Keratinocyte (primary cell): ENCODE measurements at regions not wholly inside any gene's neighbourhood (a gene's known extent, or its start where the extent isn't known, plus 50 kb on each side); places are given as distances from the start of the nearest gene placed in this dataset.

Experiments
- DNase-seq: peaks from one replicate; pipeline ENCODE4 v3.0.0-alpha.2; 2011; ENCODE audit warnings: low read depth, missing footprints, low spot score
- FAIRE-seq: peaks from 2 replicates; lab custom pipeline; 2011; peaks lifted over from hg19 to GRCh38; lab: Jason Lieb, UNC
- H2AFZ ChIP-seq: 2 replicates; pipeline ENCODE4 v1.6.0; 2012; ENCODE audit warnings: low read length, control low read depth, inconsistent platforms; ENCODE audit not compliant: control insufficient read depth
- H3K27ac ChIP-seq: 2 replicates; pipeline ENCODE4 v1.5.1; 2011; ENCODE audit warnings: low read length; ENCODE audit not compliant: control insufficient read depth, insufficient read depth
- H3K27me3 ChIP-seq: 3 replicates; pipeline ENCODE4 v1.6.0; 2011; ENCODE audit warnings: low read length; ENCODE audit not compliant: control insufficient read depth, insufficient read depth; ENCODE audit errors: extremely low read depth
- H3K36me3 ChIP-seq, 2 experiments: 2 replicates in 1 of 2; 3 replicates in 1 of 2; pipeline ENCODE4 v1.5.1; 2011; ENCODE audit warnings: low read length in 2 of 2, mild to moderate bottlenecking in 1 of 2; ENCODE audit not compliant: control insufficient read depth in 2 of 2, insufficient read depth in 2 of 2; ENCODE audit errors: extremely low read depth in 1 of 2
- H3K4me1 ChIP-seq: 3 replicates; pipeline ENCODE4 v1.5.1; 2011; ENCODE audit warnings: low read length; ENCODE audit not compliant: control insufficient read depth, insufficient read depth; ENCODE audit errors: extremely low read depth
- H3K4me2 ChIP-seq: 3 replicates; pipeline ENCODE4 v1.6.0; 2011; ENCODE audit warnings: low read depth, low read length; ENCODE audit not compliant: control insufficient read depth, insufficient read depth; ENCODE audit errors: extremely low read depth
- H3K4me3 ChIP-seq, 3 experiments: fragments of 200-600 bp in 1 of 3; sonication (generic) in 1 of 3; 2 replicates in 2 of 3; 3 replicates in 1 of 3; pipeline ENCODE4 v1.5.1; 2011 to 2016; ENCODE audit warnings: low read length in 3 of 3, mild to moderate bottlenecking in 3 of 3, control low read depth in 2 of 3, inconsistent platforms in 1 of 3, low read depth in 1 of 3, mixed read lengths in 1 of 3, mixed run types in 1 of 3, moderate library complexity in 1 of 3; ENCODE audit not compliant: control insufficient read depth in 2 of 3, insufficient read depth in 2 of 3; ENCODE audit errors: extremely low read depth in 1 of 3
- H3K79me2 ChIP-seq: 2 replicates; pipeline ENCODE4 v1.6.0; 2012; ENCODE audit warnings: low read length; ENCODE audit not compliant: control insufficient read depth, insufficient read depth
- H3K9ac ChIP-seq: 3 replicates; pipeline ENCODE4 v1.6.0; 2011; ENCODE audit warnings: low read length; ENCODE audit not compliant: control insufficient read depth, insufficient read depth; ENCODE audit errors: extremely low read depth
- H3K9me1 ChIP-seq: 3 replicates; pipeline ENCODE4 v1.6.0; 2011; ENCODE audit warnings: low read length; ENCODE audit not compliant: control insufficient read depth, insufficient read depth; ENCODE audit errors: extremely low read depth
- H3K9me3 ChIP-seq: 2 replicates; pipeline ENCODE4 v1.5.1; 2012; ENCODE audit warnings: low read depth, low read length; ENCODE audit not compliant: control insufficient read depth
- H4K20me1 ChIP-seq: 3 replicates; pipeline ENCODE4 v1.6.0; 2011; ENCODE audit warnings: low read length; ENCODE audit not compliant: control insufficient read depth, insufficient read depth; ENCODE audit errors: extremely low read depth
- EZH2 ChIP-seq: IDR thresholded peaks from one replicate; pipeline ENCODE4 v1.6.1; 2012; ENCODE audit warnings: inconsistent platforms, mild to moderate bottlenecking, low read length, moderate library complexity
- dilution Hi-C: fragments of 300-500 bp; cut with MboI; formaldehyde crosslinking; loops from one replicate; pipeline ENCODE4 v1.7.0; 2020; ENCODE audit warnings: low sequenced_read_pairs; ENCODE audit not compliant: extremely low pct_ligation_motif_present
- TF ChIP-seq, protein P1 (sequence below), 3 experiments: IDR thresholded peaks in 1 of 3; conservative IDR thresholded peaks in 1 of 3; optimal IDR thresholded peaks in 1 of 3; 2 replicates in 2 of 3; 3 replicates in 1 of 3; pipeline versions ENCODE3 to v1.5.1; 2011; ENCODE audit warnings: low read length in 3 of 3, mild to moderate bottlenecking in 3 of 3, moderate library complexity in 2 of 3, control low read depth in 1 of 3, inconsistent platforms in 1 of 3; ENCODE audit not compliant: insufficient read depth in 2 of 3; ENCODE audit errors: extremely low read depth in 1 of 3

- dilution Hi-C loops, result no loop called here
- Histone ChIP-seq H3K9me1 (no peaks in the 10 kb centered on the region), H3K9ac (no peak overlapping the region), H3K4me3 (no peak overlapping the region), H2AFZ (no peak overlapping the region), H3K79me2 (no peaks in the 10 kb centered on the region), H3K27me3 (no peaks in the 10 kb centered on the region), H4K20me1 (no peaks in the 10 kb centered on the region), H3K36me3 (no peaks in the 10 kb centered on the region), H3K4me1 (no peaks in the 10 kb centered on the region), H3K4me2 (no peak overlapping the region), H3K9me3 (no peaks in the 10 kb centered on the region), H3K27ac (no peak overlapping the region)
- TF ChIP-seq, protein P1, sequence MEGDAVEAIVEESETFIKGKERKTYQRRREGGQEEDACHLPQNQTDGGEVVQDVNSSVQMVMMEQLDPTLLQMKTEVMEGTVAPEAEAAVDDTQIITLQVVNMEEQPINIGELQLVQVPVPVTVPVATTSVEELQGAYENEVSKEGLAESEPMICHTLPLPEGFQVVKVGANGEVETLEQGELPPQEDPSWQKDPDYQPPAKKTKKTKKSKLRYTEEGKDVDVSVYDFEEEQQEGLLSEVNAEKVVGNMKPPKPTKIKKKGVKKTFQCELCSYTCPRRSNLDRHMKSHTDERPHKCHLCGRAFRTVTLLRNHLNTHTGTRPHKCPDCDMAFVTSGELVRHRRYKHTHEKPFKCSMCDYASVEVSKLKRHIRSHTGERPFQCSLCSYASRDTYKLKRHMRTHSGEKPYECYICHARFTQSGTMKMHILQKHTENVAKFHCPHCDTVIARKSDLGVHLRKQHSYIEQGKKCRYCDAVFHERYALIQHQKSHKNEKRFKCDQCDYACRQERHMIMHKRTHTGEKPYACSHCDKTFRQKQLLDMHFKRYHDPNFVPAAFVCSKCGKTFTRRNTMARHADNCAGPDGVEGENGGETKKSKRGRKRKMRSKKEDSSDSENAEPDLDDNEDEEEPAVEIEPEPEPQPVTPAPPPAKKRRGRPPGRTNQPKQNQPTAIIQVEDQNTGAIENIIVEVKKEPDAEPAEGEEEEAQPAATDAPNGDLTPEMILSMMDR (optimal IDR thresholded peaks at IDR 0.05 in 1 of 3, IDR thresholded peaks at IDR 0.05 in 1 of 3, conservative IDR thresholded peaks at IDR 0.05 in 1 of 3; ENCODE audit: extremely low read depth in 1 of 3, insufficient read depth in 2 of 3, low read length in 3 of 3), result no peak
- no peak for TF ChIP-seq EZH2
- no peak for FAIRE-seq
- no peak for DNase-seq
Measured at GRCh38 chr13:87893186-87893585, 222.0 kb downstream of the SLITRK5 start.

GRCh38 chr13:87894059-87894458 lies 222.9 kb downstream of the SLITRK5 start:
- H4K20me1 ChIP-seq, result no peaks in the 10 kb centered on the region
- H3K27me3 ChIP-seq, result no peaks in the 10 kb centered on the region
- no peak overlapping the region for H2AFZ ChIP-seq
- no peaks in the 10 kb centered on the region for H3K79me2 ChIP-seq
- no peaks in the 10 kb centered on the region for H3K9me1 ChIP-seq
- dilution Hi-C loops, result no loop called here
- H3K36me3 ChIP-seq, result no peaks in the 10 kb centered on the region
- H3K9ac ChIP-seq, result no peak overlapping the region
- H3K4me3 ChIP-seq, result no peak overlapping the region
- FAIRE-seq, result no peak
- H3K27ac ChIP-seq, result no peak overlapping the region
- DNase-seq, result no peak
- H3K9me3 ChIP-seq, result no peaks in the 10 kb centered on the region
- TF ChIP-seq, protein P1 (optimal IDR thresholded peaks at IDR 0.05 in 1 of 3, IDR thresholded peaks at IDR 0.05 in 1 of 3, conservative IDR thresholded peaks at IDR 0.05 in 1 of 3; ENCODE audit: extremely low read depth in 1 of 3, insufficient read depth in 2 of 3, low read length in 3 of 3), result no peak
- no peak for TF ChIP-seq EZH2
- H3K4me1 ChIP-seq, result no peaks in the 10 kb centered on the region
- H3K4me2 ChIP-seq, result no peak overlapping the region
